OCI-LY7 (cell line): ENCODE measurements at regions not wholly inside any gene's neighbourhood (a gene's known extent, or its start where the extent isn't known, plus 50 kb on each side); places are given as distances from the start of the nearest gene placed in this dataset.

Experiments
- BruUV-seq: library from RNA; stranded (reverse); fragments of 400-500 nt; replicated peaks from 2 replicates; lab custom pipeline; 2021; lab: Mats Ljungman, UMichigan
- CTCF ChIA-PET: fragments of 300-600 bp; sonication (Branson Sonifier 250); formaldehyde crosslinking; loops from one replicate; lab custom pipeline; 2022; ENCODE audit warnings: antibody characterized with exemption; ENCODE audit not compliant: unreplicated experiment; lab: Charles Lee
- POLR2A ChIA-PET: fragments of 300-600 bp; sonication (Branson Sonifier 250); formaldehyde crosslinking; loops from one replicate; lab custom pipeline; 2022; ENCODE audit warnings: antibody characterized with exemption; lab: Charles Lee
- DNase-seq: peaks from one replicate; pipeline ENCODE4 v3.0.0-alpha.2; 2015; ENCODE audit warnings: low spot score
- H2AFZ ChIP-seq: fragments of 200-600 bp; sonication (generic), shearing (Covaris generic); 2 replicates; pipeline ENCODE4 v1.6.1; 2014; ENCODE audit warnings: mild to moderate bottlenecking, antibody characterized with exemption, low read length, moderate library complexity
- H3K27ac ChIP-seq: fragments of 200-600 bp; sonication (generic); 2 replicates; pipeline ENCODE4 v1.5.1; 2014; ENCODE audit warnings: mixed run types, low read depth, mild to moderate bottlenecking, moderate library complexity, low read length, inconsistent platforms; ENCODE audit not compliant: poor library complexity, severe bottlenecking
- H3K36me3 ChIP-seq: fragments of 200-600 bp; sonication (generic); 2 replicates; pipeline ENCODE4 v1.6.1; 2014; ENCODE audit warnings: mild to moderate bottlenecking, antibody characterized with exemption, low read length, moderate library complexity, mixed read lengths; ENCODE audit not compliant: insufficient read depth
- H3K4me1 ChIP-seq: fragments of 200-600 bp; sonication (generic); 2 replicates; pipeline ENCODE4 v1.5.1; 2014; ENCODE audit warnings: mild to moderate bottlenecking, low read length; ENCODE audit not compliant: insufficient read depth, poor library complexity, severe bottlenecking
- H3K4me2 ChIP-seq: fragments of 200-600 bp; sonication (generic); 2 replicates; pipeline ENCODE4 v1.6.1; 2014; ENCODE audit warnings: mild to moderate bottlenecking, low read length
- H3K4me3 ChIP-seq: fragments of 200-600 bp; sonication (generic); 2 replicates; pipeline ENCODE4 v1.5.1; 2014; ENCODE audit warnings: mild to moderate bottlenecking, low read depth, low read length; ENCODE audit not compliant: poor library complexity, severe bottlenecking
- H3K79me2 ChIP-seq: fragments of 200-600 bp; sonication (generic); 2 replicates; pipeline ENCODE4 v1.6.1; 2016; ENCODE audit warnings: low read depth, mild to moderate bottlenecking, low read length, moderate library complexity, mixed read lengths; ENCODE audit not compliant: insufficient read depth
- H3K9me2 ChIP-seq: fragments of 200-600 bp; sonication (generic); 2 replicates; pipeline ENCODE4 v1.6.1; 2016; ENCODE audit warnings: mild to moderate bottlenecking, low read length, mixed read lengths; ENCODE audit not compliant: insufficient read depth
- H3K9me3 ChIP-seq: fragments of 200-600 bp; sonication (generic); 2 replicates; pipeline ENCODE4 v1.6.1; 2014; ENCODE audit warnings: mild to moderate bottlenecking, mixed run types, low read length, mixed read lengths
- H4K20me1 ChIP-seq: fragments of 200-600 bp; sonication (generic); 2 replicates; pipeline ENCODE4 v1.6.1; 2014; ENCODE audit warnings: mild to moderate bottlenecking, antibody characterized with exemption, low read length, moderate library complexity, mixed read lengths; ENCODE audit not compliant: insufficient read depth
- CTCF ChIP-seq: fragments of 200-600 bp; sonication (generic); conservative IDR thresholded peaks from 2 replicates; pipeline ENCODE4 v1.5.1; 2014; ENCODE audit warnings: mild to moderate bottlenecking, antibody characterized with exemption, low read length, moderate library complexity, mixed read lengths
- EZH2phosphoT487 ChIP-seq: fragments of 200-600 bp; sonication (generic); IDR thresholded peaks from 2 replicates; pipeline ENCODE4 v1.6.1; 2018; ENCODE audit warnings: low read depth, borderline replicate concordance, mild to moderate bottlenecking, mixed run types, antibody characterized with exemption, low read length, moderate library complexity, mixed read lengths
- intact Hi-C: fragments of 100-400 bp; cut with micrococcal nuclease; formaldehyde crosslinking; loops from one replicate; pipeline ENCODE4 v1.10.0; 2022; ENCODE audit not compliant: unreplicated experiment

GRCh38 chr2:3986063-3986462, 282.7 kb downstream of the DCDC2C start:
- BruUV-seq = no TSS peak
- H4K20me1 ChIP-seq = no peaks in the 10 kb centered on the region
- no peak for TF ChIP-seq EZH2phosphoT487
- no peak for TF ChIP-seq CTCF

GRCh38 chr2:3986530-3987258, 283.3 kb downstream of the DCDC2C start:
- DNase-seq = no peak
- ChIA-PET CTCF (no interaction called here), POLR2A (interaction anchor here (1.0 kb wide), 1 partner anchor 13 kb away, joined by 3 read pairs; no protein-coding TSS in a partner anchor)
- no peak overlapping the region for H3K4me2 ChIP-seq
- no peak overlapping the region for H3K27ac ChIP-seq
- H3K36me3 ChIP-seq = no peaks in the 10 kb centered on the region
- H3K79me2 ChIP-seq = no peaks in the 10 kb centered on the region
- TF ChIP-seq CTCF = no peak
- no peak for TF ChIP-seq EZH2phosphoT487
- no peak overlapping the region for H3K4me3 ChIP-seq
- H4K20me1 ChIP-seq = no peaks in the 10 kb centered on the region
- BruUV-seq = no TSS peak
- H3K9me2 ChIP-seq = no peaks in the 10 kb centered on the region
- H3K4me1 ChIP-seq = no peaks in the 10 kb centered on the region
- intact Hi-C loops = no loop called here
- no peaks in the 10 kb centered on the region for H3K9me3 ChIP-seq
- no peak overlapping the region for H2AFZ ChIP-seq

More at GRCh38 chr2:3986063-3986462, 282.7 kb downstream of the DCDC2C start:
- ChIA-PET CTCF (no interaction called here), POLR2A (no interaction called here)
- no peaks in the 10 kb centered on the region for H3K4me1 ChIP-seq
- intact Hi-C loops = no loop called here
- no peak for DNase-seq
- H3K4me2 ChIP-seq = no peak overlapping the region
- H3K36me3 ChIP-seq = no peaks in the 10 kb centered on the region
- H3K9me2 ChIP-seq = no peaks in the 10 kb centered on the region
- H3K79me2 ChIP-seq = no peaks in the 10 kb centered on the region
- no peak overlapping the region for H2AFZ ChIP-seq
- H3K4me3 ChIP-seq = no peak overlapping the region
- H3K27ac ChIP-seq = no peak overlapping the region
- H3K9me3 ChIP-seq = no peaks in the 10 kb centered on the region

- no peaks in the 10 kb centered on the region for H3K9me3 ChIP-seq
- H3K9me2 ChIP-seq = no peaks in the 10 kb centered on the region
- H4K20me1 ChIP-seq = no peaks in the 10 kb centered on the region
- no peaks in the 10 kb centered on the region for H3K4me1 ChIP-seq
- TF ChIP-seq EZH2phosphoT487 (no peak), CTCF (no peak)
- no peak overlapping the region for H3K27ac ChIP-seq
- no peak overlapping the region for H2AFZ ChIP-seq
- H3K4me2 ChIP-seq = no peak overlapping the region
- no peaks in the 10 kb centered on the region for H3K79me2 ChIP-seq
- no TSS peak for BruUV-seq
- no peaks in the 10 kb centered on the region for H3K36me3 ChIP-seq
- CTCF ChIA-PET = no interaction called here
- POLR2A ChIA-PET = interaction anchor here (0.6 to 1.0 kb wide), 3 partner anchors 9 to 595 kb away, joined by 3 read pairs; no protein-coding TSS in a partner anchor
- H3K4me3 ChIP-seq = no peak overlapping the region
- DNase-seq = no peak
- intact Hi-C loops = no loop called here
Observed at GRCh38 chr2:4002841-4003403, 299.5 kb downstream of the DCDC2C start.
